IMR-90 (cell line): ENCODE measurements at regions not wholly inside any gene's neighbourhood (a gene's known extent, or its start where the extent isn't known, plus 50 kb on each side); places are given as distances from the start of the nearest gene placed in this dataset.

Source experiments
- CEBPB ChIP-seq: IDR thresholded peaks from 2 replicates; pipeline ENCODE4 v1.6.1; 2012; ENCODE audit warnings: low read depth, low read length, improper control_type of control experiment
- CTCF ChIP-seq: conservative IDR thresholded peaks from 2 replicates; pipeline ENCODE4 v1.5.1; 2012; ENCODE audit warnings: mild to moderate bottlenecking, low read depth, low read length, improper control_type of control experiment
- POLR2A ChIP-seq: IDR thresholded peaks from 2 replicates; pipeline ENCODE4 v1.6.1; 2012; ENCODE audit warnings: mild to moderate bottlenecking, low read depth, low read length
- RAD21 ChIP-seq: IDR thresholded peaks from 2 replicates; pipeline ENCODE4 v1.6.1; 2012; ENCODE audit warnings: low read length, improper control_type of control experiment
- RFX5 ChIP-seq: IDR thresholded peaks from 2 replicates; pipeline ENCODE4 v1.8.0; 2012; ENCODE audit warnings: low read depth, mild to moderate bottlenecking, low read length, moderate library complexity

- TF ChIP-seq CTCF (no peak), RAD21 (no peak), POLR2A (no peak), CEBPB (no peak), RFX5 (no peak)
Measured at GRCh38 chr1:119314001-119314796, 54.4 kb upstream of the HAO2 start.
